GM12873 (cell line): ENCODE measurements at regions not wholly inside any gene's neighbourhood (a gene's known extent, or its start where the extent isn't known, plus 50 kb on each side); places are given as distances from the start of the nearest gene placed in this dataset.

Experiments used
- TF ChIP-seq, protein P1 (sequence below): IDR thresholded peaks from 2 replicates; pipeline ENCODE4 v1.5.1; 2012; ENCODE audit warnings: low read depth, mild to moderate bottlenecking, moderate library complexity, low read length, control low read depth; ENCODE audit not compliant: insufficient read depth; ENCODE audit errors: missing control alignments

- TF ChIP-seq, protein P1, sequence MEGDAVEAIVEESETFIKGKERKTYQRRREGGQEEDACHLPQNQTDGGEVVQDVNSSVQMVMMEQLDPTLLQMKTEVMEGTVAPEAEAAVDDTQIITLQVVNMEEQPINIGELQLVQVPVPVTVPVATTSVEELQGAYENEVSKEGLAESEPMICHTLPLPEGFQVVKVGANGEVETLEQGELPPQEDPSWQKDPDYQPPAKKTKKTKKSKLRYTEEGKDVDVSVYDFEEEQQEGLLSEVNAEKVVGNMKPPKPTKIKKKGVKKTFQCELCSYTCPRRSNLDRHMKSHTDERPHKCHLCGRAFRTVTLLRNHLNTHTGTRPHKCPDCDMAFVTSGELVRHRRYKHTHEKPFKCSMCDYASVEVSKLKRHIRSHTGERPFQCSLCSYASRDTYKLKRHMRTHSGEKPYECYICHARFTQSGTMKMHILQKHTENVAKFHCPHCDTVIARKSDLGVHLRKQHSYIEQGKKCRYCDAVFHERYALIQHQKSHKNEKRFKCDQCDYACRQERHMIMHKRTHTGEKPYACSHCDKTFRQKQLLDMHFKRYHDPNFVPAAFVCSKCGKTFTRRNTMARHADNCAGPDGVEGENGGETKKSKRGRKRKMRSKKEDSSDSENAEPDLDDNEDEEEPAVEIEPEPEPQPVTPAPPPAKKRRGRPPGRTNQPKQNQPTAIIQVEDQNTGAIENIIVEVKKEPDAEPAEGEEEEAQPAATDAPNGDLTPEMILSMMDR = no peak
Measured at GRCh38 chr1:57832612-57833011, 408.8 kb upstream of the DAB1 start.

DNA sequence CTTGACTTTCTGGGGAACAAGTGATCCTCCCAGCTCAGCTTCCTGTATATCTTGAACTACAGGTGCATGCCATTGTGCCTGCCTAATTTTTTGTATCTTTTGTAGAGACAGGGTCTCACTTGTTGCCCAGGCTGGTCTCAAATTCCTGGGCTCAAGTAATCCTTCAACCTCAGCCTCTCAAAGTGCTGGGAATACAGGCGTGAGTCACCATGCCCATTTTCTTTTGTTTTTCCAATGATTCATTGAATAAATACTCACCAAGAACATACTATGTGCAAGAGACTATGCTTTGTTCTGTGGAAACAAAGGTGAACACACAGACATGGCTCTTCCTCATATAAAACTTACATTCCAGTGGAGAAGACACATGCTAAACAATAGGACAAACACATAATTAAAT, 407.8 kb upstream of the DAB1 start:
- TF ChIP-seq, protein P1 = no peak

DNA sequence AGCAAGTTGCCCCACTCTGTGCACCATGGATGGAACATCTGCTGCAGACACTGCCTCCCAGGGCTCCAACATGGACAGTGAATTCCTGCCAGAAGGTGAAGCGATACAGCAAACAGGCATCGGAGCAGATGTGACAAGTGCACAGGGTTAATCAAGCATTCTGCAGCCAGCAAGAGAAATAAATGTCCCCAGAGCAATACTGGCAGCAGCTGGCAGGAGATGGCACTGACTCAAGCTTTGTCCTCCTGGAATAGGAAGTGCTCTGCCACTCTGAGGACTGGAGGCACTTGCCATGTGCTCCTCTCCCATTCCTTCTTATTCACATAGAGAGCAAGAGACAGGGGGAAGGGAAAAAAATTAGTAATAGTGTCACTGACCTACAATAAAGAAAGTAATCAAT, 402.7 kb upstream of the DAB1 start:
- TF ChIP-seq, protein P1 = no peak

DNA sequence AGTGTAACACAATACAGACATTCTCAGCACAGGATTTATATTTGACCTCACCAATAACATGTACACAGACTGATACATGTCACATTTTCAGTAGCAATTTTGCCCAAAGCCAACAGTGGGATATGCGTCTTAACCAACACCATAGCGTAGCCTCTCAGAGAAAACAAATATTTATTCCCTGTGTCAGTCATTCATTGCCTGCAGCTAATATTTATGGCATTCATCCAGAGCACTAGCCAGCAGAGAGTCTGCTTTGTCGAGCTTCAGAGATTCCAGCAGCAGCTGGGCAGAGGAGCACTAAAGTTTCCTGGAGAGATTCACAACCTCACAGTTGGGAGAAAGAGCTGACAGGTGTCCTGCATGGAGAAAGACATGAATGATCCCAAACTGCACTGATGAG, 400.7 kb upstream of the DAB1 start:
- TF ChIP-seq, protein P1 = no peak

DNA sequence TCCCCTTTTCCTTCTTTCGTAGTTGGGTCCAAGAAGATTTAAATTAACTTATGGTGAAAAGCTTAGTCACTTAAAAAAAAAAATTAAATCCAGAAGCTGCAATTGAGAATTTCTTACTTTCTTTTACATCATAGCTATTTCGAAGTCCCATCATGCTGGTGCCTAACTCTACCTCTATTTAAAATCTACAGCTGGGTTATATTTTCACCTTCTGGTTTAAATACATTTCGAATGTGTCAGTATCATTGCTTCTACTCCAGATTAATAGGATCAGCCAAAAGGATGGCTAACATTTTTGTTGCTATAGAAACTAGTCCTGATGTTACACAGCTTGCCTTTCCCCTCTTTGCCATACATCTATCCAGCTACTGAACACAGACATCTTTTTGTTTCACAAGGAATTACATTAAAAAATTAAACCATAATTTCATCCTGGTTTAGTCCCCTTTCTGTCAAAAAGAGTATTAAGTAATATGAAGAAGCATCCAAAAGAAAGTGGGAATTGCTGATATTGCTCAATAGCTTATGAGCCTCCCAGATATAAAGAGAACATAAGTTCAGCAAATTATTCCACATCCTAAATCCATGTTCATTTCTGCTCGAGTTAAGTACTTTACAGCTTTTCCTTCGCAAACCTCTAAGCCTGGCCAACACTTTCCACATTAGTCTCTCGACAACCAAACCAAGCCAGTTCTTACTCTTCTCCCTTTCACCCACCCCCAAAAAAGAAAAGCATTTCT, 396.7 kb upstream of the DAB1 start:
- TF ChIP-seq, protein P1 = no peak

GRCh38 chr1:57819893-57820292, 396.0 kb upstream of the DAB1 start:
- TF ChIP-seq, protein P1 = no peak

GRCh38 chr1:57803586-57803985, 379.7 kb upstream of the DAB1 start:
- TF ChIP-seq, protein P1 = no peak

DNA sequence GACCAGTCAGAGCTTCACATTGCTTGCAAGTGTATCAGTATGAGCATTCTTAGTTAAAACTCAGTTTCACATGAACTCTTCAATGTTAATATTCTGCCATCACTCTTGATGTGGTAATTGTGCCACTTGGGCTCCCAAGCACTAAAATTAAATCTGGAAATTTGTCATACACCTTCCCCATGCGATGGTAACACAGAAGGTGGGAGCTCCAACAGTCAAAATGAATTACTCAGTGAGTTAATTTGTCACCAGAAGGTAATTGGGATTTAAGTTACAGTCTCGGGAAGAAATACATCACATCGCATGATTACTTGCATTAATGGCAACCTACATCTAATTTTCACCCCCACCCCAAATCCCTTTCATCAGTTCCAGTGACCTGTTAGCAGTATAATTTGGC, 376.5 kb upstream of the DAB1 start:
- TF ChIP-seq, protein P1 = no peak
